ENCODE measurements at regions not wholly inside any gene's neighbourhood (a gene's known extent, or its start where the extent isn't known, plus 50 kb on each side); places are given as distances from the start of the nearest gene placed in this dataset.

DNA sequence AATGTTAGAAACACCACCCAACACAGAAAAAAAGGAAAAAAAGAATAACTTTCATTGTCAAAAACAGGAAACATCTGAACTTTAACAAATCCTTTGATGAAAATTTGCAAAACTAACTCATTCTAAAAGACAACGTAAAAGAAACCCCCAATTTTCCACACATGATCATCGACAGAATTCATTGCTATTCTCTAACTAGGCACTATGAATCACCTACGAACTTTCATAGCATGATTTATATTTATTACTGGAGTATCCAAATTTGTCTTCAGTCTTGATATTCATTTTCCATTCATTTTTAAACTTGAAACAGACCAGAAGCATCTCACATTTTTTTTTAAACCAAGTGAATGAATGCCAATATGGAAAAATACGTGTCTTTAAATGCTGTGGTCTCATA is 514.6 kb downstream of the TLE4 start:
- no peak for TF ChIP-seq CTCF (optimal IDR thresholded peaks at IDR 0.05 in 1 of 3, IDR thresholded peaks at IDR 0.05 in 1 of 3, conservative IDR thresholded peaks at IDR 0.05 in 1 of 3; ENCODE audit: extremely low read depth in 1 of 3, insufficient read depth in 2 of 3, low read length in 3 of 3)
- TF ChIP-seq EZH2 (IDR thresholded peaks at IDR 0.05; ENCODE audit: low read length) = no peak
